ENCODE measurements at regions not wholly inside any gene's neighbourhood (a gene's known extent, or its start where the extent isn't known, plus 50 kb on each side); places are given as distances from the start of the nearest gene placed in this dataset.

GRCh38 chr4:126247409-126247808 lies 932.7 kb downstream of the FAT4 start:
- no peak for FAIRE-seq

GRCh38 chr4:126250006-126250405 lies 935.3 kb downstream of the FAT4 start:
- Histone ChIP-seq H3K36me3 (replicated peaks in 1 of 2; ENCODE audit: control insufficient read depth in 1 of 2, insufficient read depth in 2 of 2, low read length in 2 of 2) (no peaks in the 10 kb centered on the region), H3K27ac (ENCODE audit: extremely low read length, insufficient read depth, low read length) (no peak overlapping the region), H2AFZ (ENCODE audit: low read length) (no peak overlapping the region), H3K9ac (ENCODE audit: insufficient read depth, low read depth, low read length) (no peak overlapping the region), H3K4me1 (ENCODE audit: insufficient read depth, low read length) (no peaks in the 10 kb centered on the region), H4K20me1 (ENCODE audit: insufficient read depth, low read length) (no peaks in the 10 kb centered on the region), H3K27me3 (ENCODE audit: control insufficient read depth in 1 of 2, insufficient read depth in 2 of 2, low read length in 2 of 2) (no peaks in the 10 kb centered on the region), H3K9me3 (ENCODE audit: low read length) (no peaks in the 10 kb centered on the region), H3K79me2 (ENCODE audit: insufficient read depth, low read length) (no peaks in the 10 kb centered on the region), H3K4me2 (ENCODE audit: low read depth, low read length) (no peak overlapping the region), H3K4me3 (replicated peaks in 1 of 3; ENCODE audit: insufficient read depth in 1 of 3, low read depth in 2 of 3, low read length in 3 of 3) (no peak overlapping the region)
- WGBS (ENCODE audit: low lambda C conversion rate), result 19% methylated on average over 2 of the region's 2 CpGs
- FAIRE-seq (no peak), DNase-seq (ENCODE audit: low spot score) (no peak), ATAC-seq (no peak)
- ChIA-PET POLR2A (no interaction called here), CTCF (ENCODE audit: low intra/inter-chr PET ratio, low total read pairs) (no interaction called here)
- in situ Hi-C loops (cut with HindIII; ENCODE audit: extremely low pct_ligation_motif_present, low pct_unique_long_range_greater_than_20kb), result no loop called here
- intact Hi-C loops (cut with micrococcal nuclease; ENCODE audit: unreplicated experiment), result no loop called here
- BruUV-seq (replicated peaks), result no TSS peak
- no peak for TF ChIP-seq MIER2 (CRISPR knock-in tag; IDR thresholded peaks at IDR 0.05)
- no peak for TF ChIP-seq LRRFIP1 (CRISPR knock-in tag; conservative IDR thresholded peaks at IDR 0.05)
- TF ChIP-seq MAFF (IDR thresholded peaks at IDR 0.05; ENCODE audit: low read depth, low read length), result peak; percentile 58; the same call in 1 of the 2 replicates
- TF ChIP-seq FOXA1 (IDR thresholded peaks at IDR 0.05), result no peak
- no peak for TF ChIP-seq FOXA1 (CRISPR knock-in tag; IDR thresholded peaks at IDR 0.05)

More at GRCh38 chr4:126247409-126247808, 932.7 kb downstream of the FAT4 start:
- DNase-seq (ENCODE audit: low spot score), result no peak
- Histone ChIP-seq H3K4me2 (ENCODE audit: low read depth, low read length) (no peak overlapping the region), H3K4me1 (ENCODE audit: insufficient read depth, low read length) (no peaks in the 10 kb centered on the region), H3K9ac (ENCODE audit: insufficient read depth, low read depth, low read length) (no peak overlapping the region), H3K27me3 (ENCODE audit: control insufficient read depth in 1 of 2, insufficient read depth in 2 of 2, low read length in 2 of 2) (no peaks in the 10 kb centered on the region), H3K79me2 (ENCODE audit: insufficient read depth, low read length) (no peaks in the 10 kb centered on the region), H3K4me3 (replicated peaks in 1 of 3; ENCODE audit: insufficient read depth in 1 of 3, low read depth in 2 of 3, low read length in 3 of 3) (no peak overlapping the region; a peak in 1 of 6 replicates), H3K36me3 (replicated peaks in 1 of 2; ENCODE audit: control insufficient read depth in 1 of 2, insufficient read depth in 2 of 2, low read length in 2 of 2) (no peaks in the 10 kb centered on the region), H3K27ac (ENCODE audit: extremely low read length, insufficient read depth, low read length) (no peak overlapping the region), H4K20me1 (ENCODE audit: insufficient read depth, low read length) (no peaks in the 10 kb centered on the region), H3K9me3 (ENCODE audit: low read length) (no peaks in the 10 kb centered on the region), H2AFZ (ENCODE audit: low read length) (no peak overlapping the region)
- in situ Hi-C loops (cut with HindIII; ENCODE audit: extremely low pct_ligation_motif_present, low pct_unique_long_range_greater_than_20kb) (no loop called here), intact Hi-C loops (cut with micrococcal nuclease; ENCODE audit: unreplicated experiment) (no loop called here)
- no peak for ATAC-seq
- ChIA-PET CTCF (ENCODE audit: low intra/inter-chr PET ratio, low total read pairs) (no interaction called here), POLR2A (no interaction called here)
- 27% methylated on average over 3 of the region's 3 CpGs for WGBS (ENCODE audit: low lambda C conversion rate)
- BruUV-seq (replicated peaks), result no TSS peak
- TF ChIP-seq MIER3 (CRISPR knock-in tag; IDR thresholded peaks at IDR 0.05; ENCODE audit: borderline replicate concordance) (no peak), E2F5 (CRISPR knock-in tag; conservative IDR thresholded peaks at IDR 0.05) (no peak)
